Stimulated activated CD4-positive, alpha-beta T cell treated with anti-CD3 and anti-CD28 coated beads, Interleukin-4, amount 100 ng/mL, for 24 hours (primary cell): ENCODE measurements at regions not wholly inside any gene's neighbourhood (a gene's known extent, or its start where the extent isn't known, plus 50 kb on each side); places are given as distances from the start of the nearest gene placed in this dataset.

Source experiments
- DNase-seq: peaks from one replicate; pipeline ENCODE4 v3.0.0-alpha.2; 2020

DNA sequence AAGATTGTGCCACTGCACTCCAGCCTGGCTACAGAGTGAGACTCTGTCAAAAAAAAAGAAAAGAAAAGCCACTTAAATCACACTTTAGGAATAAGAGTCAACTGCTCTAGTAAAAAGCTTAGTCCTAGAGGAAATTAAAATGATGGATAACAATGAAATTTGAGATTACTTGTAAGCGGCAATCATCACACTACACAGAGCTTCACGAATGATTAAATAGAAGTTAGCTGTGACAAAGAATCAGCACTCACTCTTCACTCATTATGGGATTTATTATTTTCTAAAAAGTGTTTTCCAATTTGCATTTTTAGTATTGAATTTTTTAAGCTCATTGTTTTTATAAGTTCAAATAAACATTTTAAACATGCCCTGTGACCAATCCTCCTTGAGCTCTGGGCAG lies 718.0 kb downstream of the UTRN start:
- DNase-seq, result no peak

DNA sequence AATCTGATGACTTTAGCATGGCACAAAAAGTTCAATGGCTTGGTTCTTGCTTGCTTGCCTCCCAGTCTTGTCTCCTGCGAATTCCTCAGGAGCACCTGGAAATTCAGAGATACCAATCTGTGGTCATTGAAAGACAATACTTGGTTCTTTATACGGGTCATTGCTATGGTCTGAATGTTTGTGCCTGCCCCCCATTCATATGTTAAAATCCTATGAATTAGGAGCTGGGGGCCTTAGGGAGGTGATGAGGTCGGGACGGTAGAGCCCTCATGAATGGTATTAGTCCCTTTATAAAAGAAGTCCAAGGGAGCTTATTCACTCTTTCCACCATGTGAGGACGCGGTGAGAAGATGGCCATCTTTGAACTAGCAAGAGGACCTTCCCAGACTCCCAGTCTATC lies 721.8 kb downstream of the UTRN start:
- DNase-seq, result no peak

DNA sequence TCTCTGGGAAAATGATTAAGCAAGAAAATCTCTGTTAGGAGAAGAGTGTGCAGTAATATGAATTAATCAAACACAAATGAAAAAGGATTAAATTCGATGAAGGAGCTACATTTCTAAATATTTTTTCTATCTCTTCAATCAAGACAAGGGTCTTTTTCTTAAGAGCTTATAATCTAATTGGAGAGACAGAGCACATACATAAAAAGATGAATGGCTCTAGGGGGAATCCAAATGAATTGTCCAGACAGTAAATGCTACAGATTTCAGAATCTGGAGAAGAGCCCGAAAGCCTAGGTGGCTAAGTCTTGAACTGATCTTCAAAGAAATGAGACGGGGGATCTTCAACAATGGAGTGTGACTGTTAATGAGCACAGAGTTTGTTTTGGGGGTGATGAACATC lies 723.6 kb downstream of the UTRN start:
- no peak for DNase-seq

DNA sequence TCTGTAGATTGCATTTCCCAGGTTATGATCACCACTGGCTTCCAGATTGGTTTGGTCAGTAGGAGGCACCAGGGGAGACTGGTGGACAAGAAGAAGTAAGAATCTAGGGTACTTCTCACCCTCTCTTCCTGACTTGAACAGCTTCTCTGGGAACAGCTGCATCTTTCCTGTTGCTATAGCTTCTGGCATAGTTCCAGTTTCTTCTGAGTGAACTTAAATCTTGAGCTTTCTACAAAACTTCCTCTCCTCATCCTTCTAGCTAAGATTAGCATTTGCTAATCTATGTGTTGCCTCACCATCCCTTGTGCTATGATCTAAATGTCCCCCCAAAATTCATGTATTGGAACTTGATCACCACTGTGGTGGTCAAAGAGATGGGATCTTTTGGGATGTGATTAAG lies 724.6 kb downstream of the UTRN start:
- no peak for DNase-seq

DNA sequence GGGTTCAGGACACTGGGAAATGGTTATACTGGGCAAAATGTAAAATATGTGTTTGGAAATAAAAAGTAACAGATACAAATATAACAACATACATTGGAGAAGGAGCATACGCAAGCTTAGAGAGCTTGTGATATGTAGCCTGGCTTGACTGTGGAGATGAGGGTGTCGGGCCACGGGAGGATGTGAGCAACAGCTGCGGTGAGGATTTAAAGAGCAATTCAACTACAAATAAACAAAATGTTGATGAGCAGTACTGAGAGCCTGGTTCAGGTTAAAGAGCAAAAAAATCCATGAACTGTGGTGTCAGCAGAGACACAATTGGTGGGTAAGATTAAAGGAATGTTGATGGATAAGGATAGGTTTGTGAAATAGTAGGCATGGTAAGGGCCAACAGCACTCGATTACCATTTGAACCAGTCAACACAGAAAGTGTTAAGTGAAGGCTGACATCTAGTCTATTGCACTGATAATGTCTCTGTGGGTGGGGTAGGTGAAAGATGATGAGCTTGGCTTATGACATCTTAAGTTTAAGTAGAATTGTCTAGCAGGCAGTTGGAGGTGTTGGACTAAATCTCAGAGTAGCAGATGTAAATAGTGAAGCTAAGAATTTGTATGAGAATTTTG lies 723.2 kb downstream of the EPM2A start:
- DNase-seq, result no peak

DNA sequence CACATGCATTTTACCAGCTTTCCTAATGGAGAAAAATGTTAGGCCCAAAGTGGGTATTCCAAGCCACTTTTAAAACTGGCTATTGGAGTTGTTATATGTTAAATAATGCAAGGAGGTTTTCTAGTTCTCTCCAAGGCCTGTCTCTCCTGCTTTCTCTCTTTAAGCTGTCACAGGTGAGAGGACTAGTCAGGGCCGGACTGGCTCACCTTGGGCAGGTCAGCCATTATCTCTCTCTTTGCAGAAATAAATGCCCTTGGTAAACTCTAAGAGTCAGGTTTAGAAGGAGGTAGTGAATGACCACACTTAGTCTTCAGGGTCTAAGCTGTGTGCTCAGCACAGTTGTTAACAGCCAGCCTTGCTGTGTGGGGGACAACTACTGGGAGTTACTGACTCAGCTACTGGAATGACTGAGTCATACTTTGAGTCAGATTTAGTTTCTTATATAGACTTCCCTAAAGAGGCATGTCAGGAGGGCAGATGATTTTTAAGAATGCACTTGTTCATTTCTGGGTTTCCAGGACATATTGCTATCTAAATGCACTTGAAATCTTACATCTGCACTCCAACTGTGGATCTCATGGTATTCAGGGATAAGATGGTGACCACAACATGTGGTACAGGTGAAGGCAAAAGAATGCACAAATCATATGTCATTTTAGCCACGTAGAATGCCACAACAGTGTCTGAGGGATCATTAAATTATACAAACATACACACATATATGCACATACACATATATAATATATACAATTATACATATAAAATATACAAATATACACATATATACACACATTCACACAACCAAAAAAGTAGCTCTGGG lies 719.4 kb downstream of the EPM2A start:
- DNase-seq, result peak; percentile 27

DNA sequence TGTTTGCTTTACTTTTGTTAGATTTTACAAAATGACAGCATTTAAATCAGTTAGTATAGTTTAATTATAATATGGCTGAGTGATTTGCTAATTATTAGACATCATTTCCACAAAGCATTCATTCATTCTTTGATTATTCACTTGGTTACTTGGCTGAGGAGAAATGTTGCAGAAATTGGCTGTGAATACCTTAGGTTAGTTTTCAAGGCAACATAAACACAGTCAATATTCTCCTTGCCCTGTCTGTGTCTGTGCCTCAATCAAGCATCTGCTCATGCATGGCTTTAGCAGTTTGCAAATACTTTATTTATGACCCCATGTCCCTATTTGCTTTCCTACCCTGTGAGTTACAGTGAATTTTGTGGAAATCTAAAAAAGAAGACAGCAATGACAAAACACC lies 718.3 kb downstream of the EPM2A start:
- no peak for DNase-seq

DNA sequence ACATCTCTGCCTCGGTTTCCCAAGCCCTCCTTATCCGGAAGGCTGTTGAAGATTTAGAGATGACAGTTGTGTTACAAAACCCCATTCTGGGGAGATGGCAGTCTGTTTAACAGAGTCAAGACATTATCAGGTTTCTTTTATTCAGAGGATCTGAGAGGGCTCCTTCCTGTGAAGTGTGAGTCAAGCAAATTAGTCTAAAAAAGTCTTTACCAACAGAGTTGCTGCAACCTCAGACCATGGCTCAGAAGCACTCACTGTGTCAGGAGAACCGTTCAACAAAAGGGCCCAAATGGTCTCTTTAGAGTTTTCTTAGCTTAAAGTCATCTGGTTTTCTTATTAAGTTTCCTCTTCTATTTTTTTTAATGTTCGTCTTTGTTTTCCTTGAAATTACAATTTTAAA lies 717.8 kb downstream of the EPM2A start:
- DNase-seq, result no peak

DNA sequence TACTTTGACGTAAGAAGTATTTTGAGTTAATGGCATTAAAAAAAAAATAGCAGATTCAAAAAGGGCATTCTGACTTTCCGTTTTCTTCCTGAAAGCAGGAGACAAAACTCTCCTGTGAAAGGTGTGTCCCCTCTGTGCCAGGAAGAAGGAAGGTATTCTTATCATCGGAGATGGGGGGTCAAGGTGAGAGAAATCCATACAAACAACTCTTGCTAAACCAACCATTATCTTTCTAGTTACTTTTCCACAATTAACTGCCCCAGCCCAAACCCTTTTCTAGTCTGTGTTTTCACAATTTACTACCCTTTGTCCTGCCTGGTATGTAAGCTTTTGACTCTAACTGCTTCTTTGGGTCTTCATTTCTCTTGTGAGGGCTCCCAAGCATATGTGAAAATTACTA lies 717.3 kb downstream of the EPM2A start:
- DNase-seq, result no peak

DNA sequence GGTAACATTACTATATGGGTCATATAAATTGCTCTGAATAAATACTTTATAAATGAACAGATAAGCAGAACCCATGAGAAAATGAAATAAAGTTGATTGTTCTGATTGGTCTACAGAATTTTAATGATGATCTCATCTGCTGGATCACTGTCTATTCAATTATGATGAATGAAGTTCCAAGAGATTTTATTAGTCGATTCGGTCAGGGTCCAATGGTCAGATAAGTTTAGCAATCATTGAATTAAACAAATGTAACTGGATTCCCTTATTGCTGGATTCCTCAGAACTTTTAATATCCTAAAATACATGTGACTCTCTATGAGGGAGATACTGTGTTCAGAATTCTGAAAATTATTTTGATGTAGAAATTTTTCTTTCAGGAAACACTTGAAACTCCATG lies 715.2 kb downstream of the EPM2A start:
- DNase-seq, result no peak

DNA sequence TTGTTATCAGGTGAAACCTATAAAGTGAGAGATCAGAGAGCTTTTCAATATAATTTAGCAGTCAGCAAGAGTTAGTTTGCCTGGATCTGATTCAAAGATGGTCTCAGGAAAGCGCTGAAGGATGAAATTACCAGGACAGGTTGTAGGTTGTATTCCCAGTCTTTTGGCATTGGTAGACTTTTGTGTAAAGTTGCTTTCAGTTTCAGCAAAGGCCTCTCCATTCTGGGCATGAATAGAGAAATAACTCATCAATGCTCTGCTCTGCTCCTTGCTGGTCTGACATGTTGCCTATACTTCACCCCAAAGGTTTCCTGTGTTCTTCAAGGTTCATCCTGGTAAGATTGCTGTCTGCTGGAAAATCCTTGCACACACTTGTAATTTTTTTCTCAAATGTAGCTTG lies 714.8 kb downstream of the EPM2A start:
- no peak for DNase-seq

DNA sequence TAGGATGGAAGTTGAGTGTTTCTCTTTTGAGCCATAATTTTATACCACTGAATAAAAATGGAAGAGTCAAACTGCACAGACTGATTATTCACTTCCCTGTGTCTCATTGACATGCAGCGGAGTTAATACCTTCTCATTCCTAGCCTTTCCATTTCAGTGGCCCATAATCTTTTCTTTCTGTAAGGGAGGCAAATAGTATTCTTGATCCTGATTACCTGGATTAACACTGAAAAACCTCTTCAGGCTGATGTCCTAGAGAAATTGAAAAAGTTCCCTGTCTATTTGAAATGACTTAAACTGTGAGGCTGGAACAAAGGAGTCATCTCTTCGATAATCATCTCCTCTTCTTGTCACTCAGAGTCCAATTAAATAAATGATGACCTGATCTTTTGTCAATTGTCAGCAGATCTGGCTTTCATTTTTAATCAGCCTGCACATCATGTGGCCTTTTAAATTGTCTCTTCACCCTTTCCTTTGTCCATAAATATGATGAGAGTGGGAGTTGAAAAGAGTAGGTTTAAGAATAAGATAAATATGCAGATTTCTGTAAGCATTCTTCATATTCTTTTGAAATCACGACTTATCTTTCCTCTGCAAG lies 713.0 kb downstream of the EPM2A start:
- no peak for DNase-seq

DNA sequence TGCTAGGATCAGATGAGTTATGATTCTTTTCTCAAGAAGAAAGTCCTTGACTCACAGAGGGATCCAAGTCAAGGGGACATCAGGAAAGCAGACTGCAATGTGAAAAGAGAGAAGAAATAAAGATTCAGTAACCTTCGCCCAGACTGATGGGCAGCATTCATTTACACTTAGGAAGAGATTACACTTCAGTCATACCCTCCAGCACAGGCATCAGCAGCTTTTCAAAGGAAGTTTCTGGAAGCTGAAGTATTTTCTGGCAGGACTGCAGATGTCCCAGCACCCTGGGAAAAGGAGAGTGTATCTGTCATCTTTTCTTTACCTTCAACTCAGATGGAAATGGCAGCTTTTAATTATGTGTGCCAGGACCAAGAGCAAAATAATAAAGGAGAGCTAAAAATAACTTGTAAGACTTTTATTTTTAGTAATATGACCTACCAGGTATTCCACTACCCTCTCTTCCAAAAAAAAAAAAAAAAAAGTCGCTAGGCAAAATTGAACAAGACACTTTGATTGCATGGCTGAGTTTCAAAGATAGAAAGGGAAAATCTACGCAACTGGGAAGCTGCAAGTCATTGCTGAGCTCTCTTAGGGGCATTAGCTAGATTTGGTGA lies 712.1 kb downstream of the EPM2A start:
- DNase-seq, result no peak

DNA sequence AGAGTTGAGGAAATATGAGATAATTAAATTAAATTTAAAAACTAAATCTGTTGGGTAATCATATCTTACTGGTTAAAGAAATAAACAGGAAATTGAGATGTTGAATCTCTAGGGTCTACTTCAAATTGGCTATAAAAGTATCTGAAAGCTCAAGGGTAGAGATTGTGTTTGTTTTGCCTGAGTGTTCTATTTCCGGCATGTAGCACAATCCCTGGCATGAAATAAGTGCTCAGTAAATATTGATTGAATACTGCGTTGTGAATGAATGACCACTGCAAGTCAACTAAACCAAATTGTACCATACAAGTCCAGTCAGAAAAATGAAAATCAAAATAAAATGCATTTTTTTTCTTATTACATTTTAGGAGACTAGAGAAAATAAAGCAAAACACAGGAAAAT lies 709.8 kb downstream of the EPM2A start:
- no peak for DNase-seq

DNA sequence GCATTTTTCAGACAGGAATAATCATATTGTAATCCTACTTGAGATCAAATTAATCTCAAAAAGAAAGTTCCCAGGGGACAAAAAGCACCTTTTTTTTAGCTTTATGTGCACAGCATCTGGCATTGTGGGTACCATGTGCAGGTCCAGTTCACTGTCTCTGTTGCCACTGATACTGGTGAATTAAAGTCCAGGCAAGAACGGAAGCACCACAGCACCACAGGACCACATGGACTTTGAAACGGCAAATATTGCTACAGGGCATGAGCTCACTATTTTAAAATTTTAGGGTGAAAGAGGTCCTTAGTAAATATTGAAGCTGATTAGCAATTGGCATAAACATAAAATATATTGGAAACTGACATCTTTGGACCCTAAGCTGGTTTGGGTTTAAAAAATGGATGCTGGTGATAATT lies 709.0 kb downstream of the EPM2A start:
- no peak for DNase-seq

DNA sequence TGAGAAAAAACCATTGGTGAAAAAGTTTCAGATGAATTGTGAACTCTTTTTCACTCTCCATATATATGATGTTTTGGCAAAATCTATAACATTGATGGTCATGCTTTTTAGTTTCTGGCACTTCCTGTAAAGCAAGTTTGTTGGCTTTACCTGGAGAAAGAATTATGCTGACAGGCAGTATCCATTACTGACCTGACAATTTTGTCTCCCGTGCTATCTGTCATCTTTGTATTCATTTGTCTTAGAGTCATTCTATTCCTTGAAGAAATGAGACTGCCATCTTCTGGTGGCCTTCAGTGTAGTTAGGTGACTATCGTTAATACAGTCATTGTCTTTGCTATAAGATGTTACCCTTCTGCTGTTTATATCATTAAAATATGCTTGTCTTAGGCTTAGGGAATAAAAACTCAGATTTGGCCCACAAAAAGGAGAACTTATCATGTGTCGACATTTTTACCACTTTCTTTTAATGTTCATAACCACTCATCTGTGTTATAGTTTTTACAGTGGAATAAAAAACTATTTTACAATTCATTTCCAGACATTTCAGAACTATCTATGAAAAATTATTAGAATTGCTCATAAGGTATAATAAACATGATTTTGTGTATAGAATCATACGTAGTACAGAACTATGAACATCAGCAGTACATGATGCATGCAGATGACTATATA lies 707.0 kb downstream of the EPM2A start:
- peak; percentile 13 for DNase-seq

DNA sequence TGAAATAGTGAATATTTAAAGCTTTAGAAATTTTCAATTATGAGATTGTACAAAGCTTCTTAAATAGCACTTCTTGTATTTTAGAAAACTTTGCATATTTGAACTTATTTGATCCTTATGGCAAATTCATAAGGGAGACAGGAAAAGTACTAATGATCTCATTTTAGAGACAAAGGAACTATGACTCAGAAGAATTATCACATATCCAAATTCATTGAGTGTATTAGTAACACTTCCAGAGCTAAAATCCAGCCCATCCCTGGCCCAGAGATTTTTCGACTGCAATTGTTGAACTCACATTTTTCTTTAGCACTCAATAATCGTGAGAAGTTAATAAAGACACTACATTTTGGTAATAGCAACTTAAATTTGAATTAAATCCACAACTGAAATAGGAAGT lies 704.3 kb downstream of the EPM2A start:
- DNase-seq, result no peak

DNA sequence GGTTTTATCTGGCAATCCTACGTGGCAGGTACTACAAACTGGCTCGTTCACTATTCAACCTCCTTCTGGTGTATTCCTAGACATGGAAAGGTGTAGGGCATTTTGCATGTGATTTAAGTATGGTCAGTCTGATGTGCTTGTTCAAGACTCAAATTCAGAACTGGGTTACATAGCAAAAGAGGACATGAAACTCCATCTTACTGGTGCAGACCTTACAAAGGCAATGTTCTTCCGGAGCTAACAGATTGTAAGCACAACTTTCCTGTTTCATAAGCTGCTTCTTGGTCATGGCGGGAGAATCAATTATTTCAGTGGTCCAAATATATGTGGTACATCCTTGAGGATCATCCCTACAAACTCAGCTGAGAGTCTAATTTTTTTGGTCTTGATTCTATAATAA lies 703.4 kb downstream of the EPM2A start:
- no peak for DNase-seq

DNA sequence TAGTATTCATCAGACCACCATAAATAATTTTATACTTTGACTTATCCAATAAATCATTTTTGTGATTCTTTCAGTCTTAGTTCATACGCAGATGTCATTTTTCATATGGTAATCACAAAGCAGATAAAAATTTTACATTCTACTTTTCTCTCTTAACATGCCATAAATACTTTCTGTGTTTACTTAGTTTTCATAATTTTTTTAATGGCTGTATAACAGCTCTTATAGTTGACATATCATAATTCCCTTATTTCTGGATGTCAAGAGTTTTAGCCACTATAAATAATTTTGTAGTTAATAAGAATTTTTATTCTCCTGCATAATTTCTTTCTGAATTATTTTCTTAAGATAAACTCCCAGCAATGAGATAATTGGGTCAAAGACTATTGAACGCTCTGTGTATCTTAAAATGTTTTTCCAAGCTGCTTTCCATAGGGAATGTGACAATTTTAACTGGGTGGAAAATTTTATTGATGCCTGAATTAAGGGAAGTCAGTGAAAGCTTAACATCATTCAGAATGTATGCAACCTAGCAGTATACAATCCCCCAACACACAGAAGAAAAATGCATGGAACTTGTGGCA lies 702.7 kb downstream of the EPM2A start:
- DNase-seq, result no peak

DNA sequence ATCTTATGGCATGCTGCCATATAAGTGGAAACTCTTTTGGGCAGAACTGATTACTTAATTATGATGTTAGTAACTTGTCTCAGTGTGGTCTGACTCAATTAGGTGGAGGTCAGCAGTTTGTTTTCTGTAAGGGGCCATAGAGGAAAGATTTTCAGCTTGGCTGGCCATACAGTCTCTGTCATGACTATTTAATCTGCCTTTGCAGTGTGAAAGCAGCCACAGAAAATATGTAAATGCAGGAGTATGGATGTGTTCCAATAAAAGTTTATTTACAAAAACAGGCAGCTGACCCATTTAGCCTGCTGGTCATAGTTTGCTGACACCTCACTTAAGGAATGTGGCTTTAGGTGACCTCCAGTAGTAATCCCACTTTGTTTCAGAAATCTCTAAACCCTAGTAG lies 700.7 kb downstream of the EPM2A start:
- no peak for DNase-seq

DNA sequence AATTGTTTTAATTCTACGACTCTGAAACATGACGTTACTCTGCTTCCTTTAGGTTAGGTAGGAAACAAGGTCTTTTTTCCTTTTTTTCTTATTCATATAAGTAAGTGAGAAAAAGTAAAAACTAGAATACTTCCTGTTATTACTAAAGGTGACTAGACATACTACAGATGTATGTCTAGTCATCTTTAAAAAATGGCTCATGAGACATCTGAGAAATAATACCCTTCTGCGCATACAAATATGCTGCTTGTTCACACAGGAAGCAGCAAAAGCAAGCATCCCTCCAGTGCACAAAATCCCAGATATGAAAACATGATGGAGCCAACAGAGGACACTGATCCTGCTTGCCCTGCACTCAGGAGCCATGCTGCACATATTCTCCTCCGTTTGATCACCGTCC lies 699.1 kb downstream of the EPM2A start:
- no peak for DNase-seq

DNA sequence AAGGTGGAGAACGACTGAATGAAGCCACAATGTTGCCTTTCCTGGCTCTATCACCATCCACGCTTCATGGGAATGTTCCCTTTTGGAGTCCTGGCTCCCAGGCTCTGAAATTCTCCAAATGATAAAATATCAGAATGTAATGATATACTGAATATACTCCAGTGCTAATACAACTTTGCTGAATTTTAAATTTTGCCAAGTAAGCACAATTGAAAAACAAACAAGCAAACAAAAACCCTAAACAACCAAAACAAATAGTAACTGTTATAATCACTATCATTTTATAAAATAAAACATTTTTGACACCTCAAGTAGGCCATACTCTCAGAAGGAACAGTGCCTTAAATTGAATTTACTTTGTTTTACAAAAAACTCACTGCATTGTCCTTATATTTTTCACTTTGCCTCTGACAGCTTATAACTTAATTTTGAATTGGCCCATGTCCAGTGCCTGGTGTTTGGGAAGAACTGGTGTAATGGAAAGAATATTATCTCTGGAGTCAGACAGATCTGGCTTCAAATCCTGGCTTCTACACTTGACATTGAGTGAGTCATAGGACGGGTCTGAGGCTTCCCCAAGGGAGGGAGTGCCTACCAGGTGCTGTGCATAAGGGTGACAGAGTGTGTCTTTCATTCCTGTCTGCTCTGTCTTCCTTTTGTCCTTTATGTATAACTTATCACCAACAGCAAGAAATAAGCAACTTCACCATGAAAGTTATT lies 698.3 kb downstream of the EPM2A start:
- DNase-seq, result no peak
